Esophagus squamous epithelium (tissue), 4 donors: ENCODE measurements at regions not wholly inside any gene's neighbourhood (a gene's known extent, or its start where the extent isn't known, plus 50 kb on each side); places are given as distances from the start of the nearest gene placed in this dataset.

Experiments
- POLR2A ChIP-seq, 4 donors: fragments of 450-650 bp; IDR thresholded peaks; one replicate each; pipeline ENCODE4 v1.6.1; 2017; ENCODE audit warnings: antibody characterized with exemption in 4 of 4, mild to moderate bottlenecking in 4 of 4, moderate library complexity in 3 of 4
- TF ChIP-seq, protein P1 (sequence below), 6 experiments: fragments of 450-650 bp in 4 of 6; fragments of 200-600 bp in 2 of 6; sonication (generic) in 2 of 6; IDR thresholded peaks; one replicate each; pipeline ENCODE4 v1.5.1; 2016 to 2019; ENCODE audit warnings: antibody characterized with exemption in 6 of 6, mild to moderate bottlenecking in 4 of 6, moderate library complexity in 4 of 6

DNA sequence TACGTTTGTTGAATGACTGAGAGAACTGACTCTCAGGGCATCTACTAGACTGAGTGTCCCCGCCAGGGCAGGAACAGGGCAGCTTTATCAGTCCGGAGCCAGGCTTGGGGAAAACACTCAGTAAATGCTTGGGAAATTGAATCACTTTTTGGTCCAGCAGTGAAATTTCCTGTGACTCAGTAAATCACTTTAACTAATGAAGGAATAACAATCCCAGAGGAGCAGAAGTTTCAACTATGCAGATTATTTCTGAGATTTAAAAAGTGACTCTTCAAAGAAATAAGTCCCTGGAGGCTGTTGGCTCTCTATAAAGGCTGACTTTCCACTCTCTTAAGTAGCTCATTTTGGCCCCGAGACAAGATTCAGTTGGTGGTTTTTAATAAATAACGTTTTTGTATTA, 101.8 kb downstream of the FOXL1 start:
- TF ChIP-seq, protein P1, sequence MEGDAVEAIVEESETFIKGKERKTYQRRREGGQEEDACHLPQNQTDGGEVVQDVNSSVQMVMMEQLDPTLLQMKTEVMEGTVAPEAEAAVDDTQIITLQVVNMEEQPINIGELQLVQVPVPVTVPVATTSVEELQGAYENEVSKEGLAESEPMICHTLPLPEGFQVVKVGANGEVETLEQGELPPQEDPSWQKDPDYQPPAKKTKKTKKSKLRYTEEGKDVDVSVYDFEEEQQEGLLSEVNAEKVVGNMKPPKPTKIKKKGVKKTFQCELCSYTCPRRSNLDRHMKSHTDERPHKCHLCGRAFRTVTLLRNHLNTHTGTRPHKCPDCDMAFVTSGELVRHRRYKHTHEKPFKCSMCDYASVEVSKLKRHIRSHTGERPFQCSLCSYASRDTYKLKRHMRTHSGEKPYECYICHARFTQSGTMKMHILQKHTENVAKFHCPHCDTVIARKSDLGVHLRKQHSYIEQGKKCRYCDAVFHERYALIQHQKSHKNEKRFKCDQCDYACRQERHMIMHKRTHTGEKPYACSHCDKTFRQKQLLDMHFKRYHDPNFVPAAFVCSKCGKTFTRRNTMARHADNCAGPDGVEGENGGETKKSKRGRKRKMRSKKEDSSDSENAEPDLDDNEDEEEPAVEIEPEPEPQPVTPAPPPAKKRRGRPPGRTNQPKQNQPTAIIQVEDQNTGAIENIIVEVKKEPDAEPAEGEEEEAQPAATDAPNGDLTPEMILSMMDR (IDR thresholded peaks at IDR 0.05) = no peak
- TF ChIP-seq POLR2A (IDR thresholded peaks at IDR 0.05) = no peak
